ENCODE measurements at regions not wholly inside any gene's neighbourhood (a gene's known extent, or its start where the extent isn't known, plus 50 kb on each side); places are given as distances from the start of the nearest gene placed in this dataset.

DNA sequence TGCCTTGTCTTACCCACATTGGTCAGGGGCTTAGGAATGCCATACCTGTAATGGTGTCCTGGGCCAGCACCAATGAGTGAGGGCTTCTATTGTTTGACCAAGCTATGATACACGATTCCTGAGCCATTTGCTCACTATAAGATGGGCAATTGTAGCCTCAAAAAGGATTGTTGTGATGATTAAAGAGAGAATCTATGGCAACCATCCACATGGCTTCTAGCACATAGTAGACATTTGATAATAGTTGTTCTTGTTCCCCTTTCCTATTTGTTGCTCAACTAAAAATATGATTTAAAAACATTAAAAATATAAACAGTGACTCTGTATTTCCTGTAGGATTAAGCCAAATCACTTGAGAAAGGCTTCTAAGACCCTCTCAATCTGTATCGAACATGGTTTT lies 366.1 kb downstream of the PCNX1 start:
- Histone ChIP-seq H3K4me1 (ENCODE audit: insufficient read depth) (peaks cover 4% of the 10 kb centered on the region; the same call in 1 of the 2 replicates), H3K9me2 (ENCODE audit: insufficient read depth) (0 out of 2 replicates have a peak, but pooled peaks cover 16% of the 10 kb centered on the region), H3K4me3 (no peak overlapping the region), H3F3A (replicated peaks; ENCODE audit: low read depth) (no peaks in the 10 kb centered on the region), H3K27ac (ENCODE audit: low read depth) (no peak overlapping the region), H3K4me2 (no peak overlapping the region), H3K36me3 (ENCODE audit: insufficient read depth) (no peaks in the 10 kb centered on the region; the same call in 1 of the 2 replicates), H2AFZ (no peak overlapping the region), H4K20me1 (replicated peaks; ENCODE audit: insufficient read depth) (no peaks in the 10 kb centered on the region), H3K27me3 (ENCODE audit: insufficient read depth) (no peaks in the 10 kb centered on the region), H3K79me2 (replicated peaks; ENCODE audit: insufficient read depth) (no peaks in the 10 kb centered on the region)
- no peaks in the 10 kb centered on the region; the same call in 1 of the 3 replicates for H3K4me1 Mint-ChIP-seq
- H3K27ac Mint-ChIP-seq = no peak overlapping the region
- no peaks in the 10 kb centered on the region for H3K27me3 Mint-ChIP-seq (ENCODE audit: insufficient read depth, low read depth, poor library complexity)
- H3K36me3 Mint-ChIP-seq (ENCODE audit: low read depth) = peaks cover 15% of the 10 kb centered on the region; the same call in 2 of the 3 replicates
- DNase-seq (ENCODE audit: low spot score) (no peak), ATAC-seq (no peak)
- TF ChIP-seq ZNF331 (CRISPR knock-in tag; IDR thresholded peaks at IDR 0.05; ENCODE audit: low read depth) (no peak), EZH2phosphoT487 (IDR thresholded peaks at IDR 0.05; ENCODE audit: unreplicated experiment) (no peak), CREB1 (CRISPR knock-in tag; IDR thresholded peaks at IDR 0.05; ENCODE audit: low read depth) (no peak), EZH2 (IDR thresholded peaks at IDR 0.05; ENCODE audit: low read depth, unreplicated experiment) (no peak), JUNB (IDR thresholded peaks at IDR 0.05; ENCODE audit: unreplicated experiment) (no peak), POLR2AphosphoS5 (IDR thresholded peaks at IDR 0.05; ENCODE audit: low read depth) (no peak)
- TF ChIP-seq, protein P1, sequence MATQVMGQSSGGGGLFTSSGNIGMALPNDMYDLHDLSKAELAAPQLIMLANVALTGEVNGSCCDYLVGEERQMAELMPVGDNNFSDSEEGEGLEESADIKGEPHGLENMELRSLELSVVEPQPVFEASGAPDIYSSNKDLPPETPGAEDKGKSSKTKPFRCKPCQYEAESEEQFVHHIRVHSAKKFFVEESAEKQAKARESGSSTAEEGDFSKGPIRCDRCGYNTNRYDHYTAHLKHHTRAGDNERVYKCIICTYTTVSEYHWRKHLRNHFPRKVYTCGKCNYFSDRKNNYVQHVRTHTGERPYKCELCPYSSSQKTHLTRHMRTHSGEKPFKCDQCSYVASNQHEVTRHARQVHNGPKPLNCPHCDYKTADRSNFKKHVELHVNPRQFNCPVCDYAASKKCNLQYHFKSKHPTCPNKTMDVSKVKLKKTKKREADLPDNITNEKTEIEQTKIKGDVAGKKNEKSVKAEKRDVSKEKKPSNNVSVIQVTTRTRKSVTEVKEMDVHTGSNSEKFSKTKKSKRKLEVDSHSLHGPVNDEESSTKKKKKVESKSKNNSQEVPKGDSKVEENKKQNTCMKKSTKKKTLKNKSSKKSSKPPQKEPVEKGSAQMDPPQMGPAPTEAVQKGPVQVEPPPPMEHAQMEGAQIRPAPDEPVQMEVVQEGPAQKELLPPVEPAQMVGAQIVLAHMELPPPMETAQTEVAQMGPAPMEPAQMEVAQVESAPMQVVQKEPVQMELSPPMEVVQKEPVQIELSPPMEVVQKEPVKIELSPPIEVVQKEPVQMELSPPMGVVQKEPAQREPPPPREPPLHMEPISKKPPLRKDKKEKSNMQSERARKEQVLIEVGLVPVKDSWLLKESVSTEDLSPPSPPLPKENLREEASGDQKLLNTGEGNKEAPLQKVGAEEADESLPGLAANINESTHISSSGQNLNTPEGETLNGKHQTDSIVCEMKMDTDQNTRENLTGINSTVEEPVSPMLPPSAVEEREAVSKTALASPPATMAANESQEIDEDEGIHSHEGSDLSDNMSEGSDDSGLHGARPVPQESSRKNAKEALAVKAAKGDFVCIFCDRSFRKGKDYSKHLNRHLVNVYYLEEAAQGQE (IDR thresholded peaks at IDR 0.05; ENCODE audit: unreplicated experiment) = no peak
- TF ChIP-seq, protein P2, sequence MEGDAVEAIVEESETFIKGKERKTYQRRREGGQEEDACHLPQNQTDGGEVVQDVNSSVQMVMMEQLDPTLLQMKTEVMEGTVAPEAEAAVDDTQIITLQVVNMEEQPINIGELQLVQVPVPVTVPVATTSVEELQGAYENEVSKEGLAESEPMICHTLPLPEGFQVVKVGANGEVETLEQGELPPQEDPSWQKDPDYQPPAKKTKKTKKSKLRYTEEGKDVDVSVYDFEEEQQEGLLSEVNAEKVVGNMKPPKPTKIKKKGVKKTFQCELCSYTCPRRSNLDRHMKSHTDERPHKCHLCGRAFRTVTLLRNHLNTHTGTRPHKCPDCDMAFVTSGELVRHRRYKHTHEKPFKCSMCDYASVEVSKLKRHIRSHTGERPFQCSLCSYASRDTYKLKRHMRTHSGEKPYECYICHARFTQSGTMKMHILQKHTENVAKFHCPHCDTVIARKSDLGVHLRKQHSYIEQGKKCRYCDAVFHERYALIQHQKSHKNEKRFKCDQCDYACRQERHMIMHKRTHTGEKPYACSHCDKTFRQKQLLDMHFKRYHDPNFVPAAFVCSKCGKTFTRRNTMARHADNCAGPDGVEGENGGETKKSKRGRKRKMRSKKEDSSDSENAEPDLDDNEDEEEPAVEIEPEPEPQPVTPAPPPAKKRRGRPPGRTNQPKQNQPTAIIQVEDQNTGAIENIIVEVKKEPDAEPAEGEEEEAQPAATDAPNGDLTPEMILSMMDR (conservative IDR thresholded peaks at IDR 0.05; ENCODE audit: low read depth in 2 of 2) = no peak
- peaks cover 21% of the 10 kb centered on the region for H3K9me3 Mint-ChIP-seq
- H3K4me3 Mint-ChIP-seq = no peak overlapping the region

DNA sequence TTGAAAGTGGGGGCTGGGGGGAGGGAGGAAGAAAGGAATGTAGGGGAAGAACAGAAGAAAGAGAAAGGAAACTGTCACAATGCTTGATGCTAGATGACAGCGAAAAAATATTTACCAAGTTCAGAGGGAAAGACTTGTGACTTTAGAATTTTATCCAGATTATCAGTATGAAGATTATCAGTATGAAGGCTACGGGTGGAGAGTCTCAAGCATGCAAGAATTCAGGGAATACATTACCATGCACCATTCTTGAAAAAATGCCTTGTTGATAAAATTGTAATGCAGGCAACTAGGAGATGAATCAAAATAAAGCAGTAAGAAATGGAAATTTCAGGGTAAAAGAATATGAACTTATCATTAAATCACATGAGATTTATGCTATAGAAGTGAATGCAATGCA lies 376.8 kb downstream of the PCNX1 start:
- no peaks in the 10 kb centered on the region; the same call in 1 of the 2 replicates for H3K9me2 ChIP-seq (ENCODE audit: insufficient read depth)
- DNase-seq (ENCODE audit: low spot score) (no peak), ATAC-seq (no peak)
- no peak overlapping the region for H3K27ac ChIP-seq (ENCODE audit: low read depth)
- H3K27me3 ChIP-seq (ENCODE audit: insufficient read depth) = no peaks in the 10 kb centered on the region
- no peaks in the 10 kb centered on the region for H3K4me1 ChIP-seq (ENCODE audit: insufficient read depth)
- Mint-ChIP-seq H3K4me1 (peaks cover 6% of the 10 kb centered on the region; the same call in 2 of the 3 replicates), H3K9me3 (peaks cover 13% of the 10 kb centered on the region), H3K27me3 (ENCODE audit: insufficient read depth, low read depth, poor library complexity) (peaks cover 4% of the 10 kb centered on the region), H3K4me3 (no peak overlapping the region), H3K36me3 (ENCODE audit: low read depth) (peaks cover 5% of the 10 kb centered on the region; the same call in 1 of the 3 replicates), H3K27ac (peak overlapping the region; percentile 37; the same call in 1 of the 2 replicates)
- H4K20me1 ChIP-seq (replicated peaks; ENCODE audit: insufficient read depth) = no peaks in the 10 kb centered on the region
- H3K4me2 ChIP-seq = no peak overlapping the region
- H3K79me2 ChIP-seq (replicated peaks; ENCODE audit: insufficient read depth) = no peaks in the 10 kb centered on the region
- H3F3A ChIP-seq (replicated peaks; ENCODE audit: low read depth) = no peaks in the 10 kb centered on the region
- no peaks in the 10 kb centered on the region; the same call in 1 of the 2 replicates for H3K36me3 ChIP-seq (ENCODE audit: insufficient read depth)
- no peak overlapping the region; the same call in 1 of the 2 replicates for H2AFZ ChIP-seq
- H3K4me3 ChIP-seq = no peak overlapping the region
- no peak for TF ChIP-seq EZH2 (IDR thresholded peaks at IDR 0.05; ENCODE audit: low read depth, unreplicated experiment)
- TF ChIP-seq STAT1 (IDR thresholded peaks at IDR 0.05; ENCODE audit: unreplicated experiment) = no peak
- TF ChIP-seq JUNB (IDR thresholded peaks at IDR 0.05; ENCODE audit: unreplicated experiment) = no peak
- no peak for TF ChIP-seq POLR2AphosphoS5 (IDR thresholded peaks at IDR 0.05; ENCODE audit: low read depth)
- TF ChIP-seq, protein P1 (IDR thresholded peaks at IDR 0.05; ENCODE audit: unreplicated experiment) = no peak
- TF ChIP-seq CREB1 (CRISPR knock-in tag; IDR thresholded peaks at IDR 0.05; ENCODE audit: low read depth) = no peak
- no peak for TF ChIP-seq ZNF331 (CRISPR knock-in tag; IDR thresholded peaks at IDR 0.05; ENCODE audit: low read depth)
- TF ChIP-seq ZNF114 (CRISPR knock-in tag; IDR thresholded peaks at IDR 0.05) = no peak
- TF ChIP-seq, protein P3, sequence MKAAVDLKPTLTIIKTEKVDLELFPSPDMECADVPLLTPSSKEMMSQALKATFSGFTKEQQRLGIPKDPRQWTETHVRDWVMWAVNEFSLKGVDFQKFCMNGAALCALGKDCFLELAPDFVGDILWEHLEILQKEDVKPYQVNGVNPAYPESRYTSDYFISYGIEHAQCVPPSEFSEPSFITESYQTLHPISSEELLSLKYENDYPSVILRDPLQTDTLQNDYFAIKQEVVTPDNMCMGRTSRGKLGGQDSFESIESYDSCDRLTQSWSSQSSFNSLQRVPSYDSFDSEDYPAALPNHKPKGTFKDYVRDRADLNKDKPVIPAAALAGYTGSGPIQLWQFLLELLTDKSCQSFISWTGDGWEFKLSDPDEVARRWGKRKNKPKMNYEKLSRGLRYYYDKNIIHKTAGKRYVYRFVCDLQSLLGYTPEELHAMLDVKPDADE (IDR thresholded peaks at IDR 0.05) = no peak

Measured in GM23338 (cell line).